DOHH2 (cell line): ENCODE measurements at regions not wholly inside any gene's neighbourhood (a gene's known extent, or its start where the extent isn't known, plus 50 kb on each side); places are given as distances from the start of the nearest gene placed in this dataset.

Experiments used
- EZH2phosphoT487 ChIP-seq: fragments of 200-600 bp; sonication (generic); IDR thresholded peaks from 2 replicates; pipeline ENCODE4 v1.6.1; 2017; ENCODE audit warnings: borderline replicate concordance, mild to moderate bottlenecking, antibody characterized with exemption, low read length, moderate library complexity, mixed read lengths
- TF ChIP-seq, protein P1 (sequence below): fragments of 200-600 bp; sonication (generic); IDR thresholded peaks from one replicate; pipeline ENCODE4 v1.5.1; 2014; ENCODE audit warnings: antibody characterized with exemption, mild to moderate bottlenecking, low read depth, low read length; ENCODE audit not compliant: poor library complexity, severe bottlenecking

- TF ChIP-seq, protein P1, sequence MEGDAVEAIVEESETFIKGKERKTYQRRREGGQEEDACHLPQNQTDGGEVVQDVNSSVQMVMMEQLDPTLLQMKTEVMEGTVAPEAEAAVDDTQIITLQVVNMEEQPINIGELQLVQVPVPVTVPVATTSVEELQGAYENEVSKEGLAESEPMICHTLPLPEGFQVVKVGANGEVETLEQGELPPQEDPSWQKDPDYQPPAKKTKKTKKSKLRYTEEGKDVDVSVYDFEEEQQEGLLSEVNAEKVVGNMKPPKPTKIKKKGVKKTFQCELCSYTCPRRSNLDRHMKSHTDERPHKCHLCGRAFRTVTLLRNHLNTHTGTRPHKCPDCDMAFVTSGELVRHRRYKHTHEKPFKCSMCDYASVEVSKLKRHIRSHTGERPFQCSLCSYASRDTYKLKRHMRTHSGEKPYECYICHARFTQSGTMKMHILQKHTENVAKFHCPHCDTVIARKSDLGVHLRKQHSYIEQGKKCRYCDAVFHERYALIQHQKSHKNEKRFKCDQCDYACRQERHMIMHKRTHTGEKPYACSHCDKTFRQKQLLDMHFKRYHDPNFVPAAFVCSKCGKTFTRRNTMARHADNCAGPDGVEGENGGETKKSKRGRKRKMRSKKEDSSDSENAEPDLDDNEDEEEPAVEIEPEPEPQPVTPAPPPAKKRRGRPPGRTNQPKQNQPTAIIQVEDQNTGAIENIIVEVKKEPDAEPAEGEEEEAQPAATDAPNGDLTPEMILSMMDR = no peak
- TF ChIP-seq EZH2phosphoT487 = no peak
Measured at GRCh38 chr13:73602295-73602694, 531.9 kb downstream of the KLF12 start.
